SK-N-SH (cell line): ENCODE measurements at regions not wholly inside any gene's neighbourhood (a gene's known extent, or its start where the extent isn't known, plus 50 kb on each side); places are given as distances from the start of the nearest gene placed in this dataset.

Experiments
- CTCF ChIA-PET: fragments of 300-600, 350-600 bp; formaldehyde crosslinking; extraction: SDS; loops from one replicate; lab custom pipeline; 2021; lab: Yijun Ruan, JAX
- POLR2A ChIA-PET: fragments of 350-600 bp; sonication (Branson Sonifier 250); formaldehyde crosslinking; extraction: SDS; loops from one replicate; lab custom pipeline; 2020; ENCODE audit warnings: antibody characterized with exemption, inconsistent platforms; lab: Yijun Ruan, JAX
- DNase-seq: peaks from one replicate; pipeline ENCODE4 v3.0.0; 2012
- H2AFZ ChIP-seq: fragments of 200-600 bp; sonication (generic); 2 replicates; pipeline ENCODE4 v1.8.1; 2016; ENCODE audit warnings: antibody characterized with exemption, mild to moderate bottlenecking, low read depth
- H3F3A ChIP-seq: fragments of 200-600 bp; sonication (generic); replicated peaks from 2 replicates; pipeline ENCODE3; 2016; ENCODE audit warnings: antibody characterized with exemption, mild to moderate bottlenecking; ENCODE audit not compliant: insufficient read depth
- H3K27ac ChIP-seq, 2 experiments: fragments of 200-500 bp in 1 of 2; fragments of 200-600 bp in 1 of 2; sonication (Bioruptor generic) in 1 of 2; sonication (generic), shearing (Covaris generic) in 1 of 2; 2 replicates each; pipeline versions ENCODE4 v1.5.1 to v1.6.1; 2014 to 2016; ENCODE audit warnings: low read depth in 2 of 2, inconsistent platforms in 1 of 2, low read length in 1 of 2, mild to moderate bottlenecking in 1 of 2, mixed read lengths in 1 of 2
- H3K27me3 ChIP-seq: fragments of 200-600 bp; sonication (generic), shearing (Covaris generic); 2 replicates; pipeline ENCODE4 v1.6.1; 2016; ENCODE audit warnings: mixed run types; ENCODE audit not compliant: insufficient read depth
- H3K36me3 ChIP-seq, 2 experiments: fragments of 200-500 bp in 1 of 2; fragments of 200-600 bp in 1 of 2; sonication (Bioruptor generic) in 1 of 2; sonication (generic) in 1 of 2; replicated peaks in 1 of 2; 2 replicates each; pipeline versions ENCODE3 to v1.5.1; 2014 to 2016; ENCODE audit warnings: low read length in 1 of 2, mild to moderate bottlenecking in 1 of 2; ENCODE audit not compliant: insufficient read depth in 2 of 2, control insufficient read depth in 1 of 2
- H3K4me1 ChIP-seq, 2 experiments: fragments of 200-500 bp in 1 of 2; fragments of 200-600 bp in 1 of 2; sonication (Bioruptor generic) in 1 of 2; sonication (generic), shearing (Covaris generic) in 1 of 2; 2 replicates each; pipeline versions ENCODE4 v1.5.1 to v1.6.1; 2014 to 2016; ENCODE audit warnings: low read depth in 1 of 2, low read length in 1 of 2, mixed run types in 1 of 2; ENCODE audit not compliant: insufficient read depth in 2 of 2, control insufficient read depth in 1 of 2
- H3K4me2 ChIP-seq: fragments of 200-600 bp; sonication (generic), shearing (Covaris generic); 2 replicates; pipeline ENCODE4 v1.6.1; 2017; ENCODE audit warnings: mixed run types
- H3K4me3 ChIP-seq, 2 experiments: fragments of 200-500 bp in 1 of 2; fragments of 200-600 bp in 1 of 2; sonication (Bioruptor generic) in 1 of 2; sonication (generic), shearing (Covaris generic) in 1 of 2; 2 replicates each; pipeline versions ENCODE4 v1.5.1 to v1.8.1; 2014 to 2016; ENCODE audit warnings: low read depth in 2 of 2, inconsistent platforms in 1 of 2, low read length in 1 of 2, mild to moderate bottlenecking in 1 of 2, mixed read lengths in 1 of 2, moderate library complexity in 1 of 2
- H3K79me2 ChIP-seq: fragments of 200-600 bp; sonication (generic); 2 replicates; pipeline ENCODE4 v1.8.1; 2017; ENCODE audit warnings: mild to moderate bottlenecking; ENCODE audit not compliant: insufficient read depth
- H3K9ac ChIP-seq: fragments of 200-600 bp; sonication (generic); 2 replicates; pipeline ENCODE4 v1.6.1; 2017; ENCODE audit warnings: mixed run types
- H3K9me2 ChIP-seq: fragments of 200-600 bp; sonication (generic); 2 replicates; pipeline ENCODE4 v1.6.1; 2017; ENCODE audit warnings: mixed run types
- H3K9me3 ChIP-seq: fragments of 200-600 bp; sonication (generic); 2 replicates; pipeline ENCODE4 v1.6.1; 2017; ENCODE audit warnings: mixed run types, mild to moderate bottlenecking, moderate library complexity
- H4K20me1 ChIP-seq: fragments of 200-600 bp; sonication (generic); 2 replicates; pipeline ENCODE4 v1.6.1; 2017; ENCODE audit warnings: mild to moderate bottlenecking, mixed run types; ENCODE audit not compliant: insufficient read depth
- ELF1 ChIP-seq: IDR thresholded peaks from 2 replicates; pipeline ENCODE4 v1.4.0; 2012
- EZH2phosphoT487 ChIP-seq: fragments of 200-600 bp; sonication (generic); IDR thresholded peaks from 2 replicates; pipeline ENCODE4 v1.6.1; 2017; ENCODE audit warnings: low read depth, mixed run types, mild to moderate bottlenecking, antibody characterized with exemption, moderate library complexity, borderline replicate concordance
- FOSL2 ChIP-seq: IDR thresholded peaks from 2 replicates; pipeline ENCODE4 v1.4.0; 2012; ENCODE audit warnings: low read depth, mild to moderate bottlenecking, moderate library complexity, borderline replicate concordance
- FOXJ3 ChIP-seq: sonication (generic); formaldehyde crosslinking; IDR thresholded peaks from 2 replicates; pipeline ENCODE4 v1.5.1; 2020; ENCODE audit warnings: mild to moderate bottlenecking, missing genetic modification reagents
- GATA2 ChIP-seq: sonication (generic); formaldehyde crosslinking; IDR thresholded peaks from 2 replicates; pipeline ENCODE4 v1.5.0; 2020; ENCODE audit warnings: mild to moderate bottlenecking, missing genetic modification reagents
- MAX ChIP-seq: IDR thresholded peaks from 2 replicates; pipeline ENCODE4 v1.4.0; 2012; ENCODE audit warnings: low read depth
- POLR2AphosphoS5 ChIP-seq: IDR thresholded peaks from 2 replicates; pipeline ENCODE4 v1.6.1; 2012; ENCODE audit warnings: low read depth, low read length
- RFX5 ChIP-seq: IDR thresholded peaks from 2 replicates; pipeline ENCODE4 v1.6.1; 2012; ENCODE audit warnings: mild to moderate bottlenecking, improper control_type of control experiment, low read length
- RXRA ChIP-seq: IDR thresholded peaks from 2 replicates; pipeline ENCODE4 v1.4.0; 2012; ENCODE audit warnings: low read depth, mild to moderate bottlenecking, borderline replicate concordance
- SIN3A ChIP-seq: IDR thresholded peaks from 2 replicates; pipeline ENCODE4 v1.6.1; 2012; ENCODE audit warnings: low read depth, mild to moderate bottlenecking, low read length, moderate library complexity, borderline replicate concordance
- SMC3 ChIP-seq: IDR thresholded peaks from 2 replicates; pipeline ENCODE4 v1.6.1; 2012; ENCODE audit warnings: low read depth, low read length, improper control_type of control experiment
- TCF12 ChIP-seq: IDR thresholded peaks from 2 replicates; pipeline ENCODE4 v1.4.0; 2012
- TEAD4 ChIP-seq: IDR thresholded peaks from 2 replicates; pipeline ENCODE4 v1.4.0; 2012; ENCODE audit warnings: mild to moderate bottlenecking, borderline replicate concordance; ENCODE audit not compliant: insufficient read depth
- USF1 ChIP-seq: IDR thresholded peaks from 2 replicates; pipeline ENCODE4 v1.4.0; 2012; ENCODE audit warnings: low read depth, borderline replicate concordance
- USF2 ChIP-seq: fragments of 150-350 bp; IDR thresholded peaks from 2 replicates; pipeline ENCODE4 v1.6.1; 2017; ENCODE audit warnings: antibody characterized with exemption, low read length, low read depth, borderline replicate concordance
- YY1 ChIP-seq: IDR thresholded peaks from 2 replicates; pipeline ENCODE4 v1.4.0; 2012; ENCODE audit warnings: low read depth, mild to moderate bottlenecking
- ZBTB33 ChIP-seq: IDR thresholded peaks from 2 replicates; pipeline ENCODE4 v1.4.0; 2012; ENCODE audit warnings: low read depth, borderline replicate concordance
- WGBS: methylation state at CpG from one replicate; pipeline ENCODE4 v1.1.6; 2017; ENCODE audit warnings: low lambda C conversion rate; 5-methylcytosine and 5-hydroxymethylcytosine counted together
- TF ChIP-seq, protein P1 (sequence below): fragments of 200-600 bp; sonication (generic); IDR thresholded peaks from 2 replicates; pipeline ENCODE4 v1.6.1; 2017; ENCODE audit warnings: antibody characterized with exemption, mild to moderate bottlenecking, moderate library complexity
- TF ChIP-seq, protein P2 (sequence below): fragments of 150-350 bp; IDR thresholded peaks from 2 replicates; pipeline ENCODE4 v1.6.1; 2016; ENCODE audit warnings: mild to moderate bottlenecking, low read depth, low read length

GRCh38 chr20:20829681-20830080, 117.2 kb upstream of the RALGAPA2 start:
- Histone ChIP-seq H3K4me1 (no peaks in the 10 kb centered on the region), H2AFZ (no peak overlapping the region), H3K4me2 (no peak overlapping the region), H3K27me3 (peaks cover 46% of the 10 kb centered on the region), H3K36me3 (no peaks in the 10 kb centered on the region), H3K4me3 (no peak overlapping the region), H4K20me1 (no peaks in the 10 kb centered on the region), H3K79me2 (no peaks in the 10 kb centered on the region), H3K9ac (no peak overlapping the region), H3F3A (no peaks in the 10 kb centered on the region), H3K27ac (no peak overlapping the region), H3K9me2 (no peaks in the 10 kb centered on the region), H3K9me3 (no peaks in the 10 kb centered on the region)
- 4% methylated on average over 2 of the region's 2 CpGs for WGBS
- no peak for DNase-seq
- ChIA-PET POLR2A (no interaction called here), CTCF (interaction anchor here (1.8 kb wide), 1 partner anchor 676 kb away, joined by 4 read pairs; no protein-coding TSS in a partner anchor)
- TF ChIP-seq, protein P1, sequence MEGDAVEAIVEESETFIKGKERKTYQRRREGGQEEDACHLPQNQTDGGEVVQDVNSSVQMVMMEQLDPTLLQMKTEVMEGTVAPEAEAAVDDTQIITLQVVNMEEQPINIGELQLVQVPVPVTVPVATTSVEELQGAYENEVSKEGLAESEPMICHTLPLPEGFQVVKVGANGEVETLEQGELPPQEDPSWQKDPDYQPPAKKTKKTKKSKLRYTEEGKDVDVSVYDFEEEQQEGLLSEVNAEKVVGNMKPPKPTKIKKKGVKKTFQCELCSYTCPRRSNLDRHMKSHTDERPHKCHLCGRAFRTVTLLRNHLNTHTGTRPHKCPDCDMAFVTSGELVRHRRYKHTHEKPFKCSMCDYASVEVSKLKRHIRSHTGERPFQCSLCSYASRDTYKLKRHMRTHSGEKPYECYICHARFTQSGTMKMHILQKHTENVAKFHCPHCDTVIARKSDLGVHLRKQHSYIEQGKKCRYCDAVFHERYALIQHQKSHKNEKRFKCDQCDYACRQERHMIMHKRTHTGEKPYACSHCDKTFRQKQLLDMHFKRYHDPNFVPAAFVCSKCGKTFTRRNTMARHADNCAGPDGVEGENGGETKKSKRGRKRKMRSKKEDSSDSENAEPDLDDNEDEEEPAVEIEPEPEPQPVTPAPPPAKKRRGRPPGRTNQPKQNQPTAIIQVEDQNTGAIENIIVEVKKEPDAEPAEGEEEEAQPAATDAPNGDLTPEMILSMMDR: no peak
- no peak for TF ChIP-seq USF1
- TF ChIP-seq YY1: no peak
- no peak for TF ChIP-seq GATA2 (CRISPR knock-in tag)
- TF ChIP-seq SMC3: no peak
- no peak for TF ChIP-seq TEAD4
- TF ChIP-seq RXRA: no peak
- TF ChIP-seq RFX5: no peak
- no peak for TF ChIP-seq TCF12
- no peak for TF ChIP-seq MAX
- no peak for TF ChIP-seq EZH2phosphoT487
- no peak for TF ChIP-seq POLR2AphosphoS5

GRCh38 chr20:20827992-20828597, 115.7 kb upstream of the RALGAPA2 start:
- Histone ChIP-seq H3K79me2 (no peaks in the 10 kb centered on the region), H3K9ac (no peak overlapping the region), H2AFZ (no peak overlapping the region), H3K27me3 (peaks cover 47% of the 10 kb centered on the region), H3K4me1 (no peaks in the 10 kb centered on the region), H3K36me3 (no peaks in the 10 kb centered on the region), H4K20me1 (no peaks in the 10 kb centered on the region), H3F3A (no peaks in the 10 kb centered on the region), H3K4me2 (no peak overlapping the region), H3K27ac (no peak overlapping the region), H3K9me2 (no peaks in the 10 kb centered on the region), H3K4me3 (no peak overlapping the region), H3K9me3 (no peaks in the 10 kb centered on the region)
- DNase-seq: no peak
- 2% methylated on average over 4 of the region's 4 CpGs for WGBS
- TF ChIP-seq FOSL2 (no peak), RFX5 (no peak), ZBTB33 (no peak), ELF1 (no peak), RXRA (no peak), EZH2phosphoT487 (no peak), SIN3A (no peak), FOXJ3 (CRISPR knock-in tag) (no peak), USF1 (no peak), USF2 (no peak), YY1 (no peak)
- TF ChIP-seq, protein P2, sequence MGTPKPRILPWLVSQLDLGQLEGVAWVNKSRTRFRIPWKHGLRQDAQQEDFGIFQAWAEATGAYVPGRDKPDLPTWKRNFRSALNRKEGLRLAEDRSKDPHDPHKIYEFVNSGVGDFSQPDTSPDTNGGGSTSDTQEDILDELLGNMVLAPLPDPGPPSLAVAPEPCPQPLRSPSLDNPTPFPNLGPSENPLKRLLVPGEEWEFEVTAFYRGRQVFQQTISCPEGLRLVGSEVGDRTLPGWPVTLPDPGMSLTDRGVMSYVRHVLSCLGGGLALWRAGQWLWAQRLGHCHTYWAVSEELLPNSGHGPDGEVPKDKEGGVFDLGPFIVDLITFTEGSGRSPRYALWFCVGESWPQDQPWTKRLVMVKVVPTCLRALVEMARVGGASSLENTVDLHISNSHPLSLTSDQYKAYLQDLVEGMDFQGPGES: no peak
- ChIA-PET CTCF (interaction anchor here (1.5 to 8.5 kb wide), 2 partner anchors 9 to 164 kb away, joined by 5 to 85 read pairs; no protein-coding TSS in a partner anchor), POLR2A (no interaction called here)
